Adrenal gland (tissue), 9 donors: ENCODE measurements at regions not wholly inside any gene's neighbourhood (a gene's known extent, or its start where the extent isn't known, plus 50 kb on each side); places are given as distances from the start of the nearest gene placed in this dataset.
A peak's percentile ranks its signal among the peaks of the same experiment; 100 is the strongest.

Experiments used
- DNase-seq, 7 donors: peaks; one replicate each; pipeline ENCODE4 v3.0.0-alpha.2; 2019 to 2020
- H3K27ac ChIP-seq, 5 donors: fragments of 200-600 bp; sonication (generic) in 4 of 5; 1 replicate in 3 of 5; 2 replicates in 2 of 5; pipeline versions ENCODE4 v1.5.1 to v1.8.0; 2016 to 2020; ENCODE audit warnings: mild to moderate bottlenecking in 1 of 5
- H3K27me3 ChIP-seq: fragments of 200-600 bp; 2 replicates; pipeline ENCODE4 v1.8.0; 2021
- H3K36me3 ChIP-seq, 2 donors: fragments of 200-600 bp; replicated peaks in 1 of 2; 1 replicate in 1 of 2; 2 replicates in 1 of 2; pipeline versions ENCODE4 v1.5.1 to v1.8.0; 2018 to 2022
- H3K4me1 ChIP-seq, 2 donors: fragments of 200-600 bp; replicated peaks in 1 of 2; 1 replicate in 1 of 2; 2 replicates in 1 of 2; pipeline versions ENCODE4 v1.5.1 to v1.8.0; 2018 to 2021
- H3K4me3 ChIP-seq, 4 donors: fragments of 200-600 bp; sonication (generic) in 3 of 4; one replicate each; pipeline ENCODE4 v1.5.1; 2016 to 2018
- H3K9me3 ChIP-seq, 3 donors: fragments of 200-600 bp; sonication (generic) in 1 of 3; replicated peaks in 1 of 3; 1 replicate in 2 of 3; 2 replicates in 1 of 3; pipeline versions ENCODE4 v1.5.1 to v1.8.0; 2016 to 2021
- CTCF ChIP-seq, 6 experiments: fragments of 450-650 bp in 4 of 6; fragments of 200-600 bp in 2 of 6; sonication (generic) in 1 of 6; IDR thresholded peaks; 1 replicate in 5 of 6; 2 replicates in 1 of 6; pipeline versions ENCODE4 v1.5.1 to v1.8.0; 2016 to 2021; ENCODE audit warnings: antibody characterized with exemption in 6 of 6, mild to moderate bottlenecking in 2 of 6, moderate library complexity in 1 of 6
- POLR2A ChIP-seq, 2 donors: fragments of 450-650 bp; IDR thresholded peaks; one replicate each; pipeline ENCODE4 v1.6.1; 2017; ENCODE audit warnings: antibody characterized with exemption in 2 of 2, mild to moderate bottlenecking in 2 of 2, moderate library complexity in 1 of 2
- WGBS, 4 donors: extraction: QIAGEN DNeasy Blood & Tissue Kit in 2 of 4; methylation state at CpG; one replicate each; pipeline versions ENCODE4 v1.1.5 to v1.1.7; 2013 to 2017; 5-methylcytosine and 5-hydroxymethylcytosine counted together
- intact Hi-C, 2 donors: fragments of 100-400 bp; cut with DNase I; formaldehyde crosslinking; loops; one replicate each; pipeline versions ENCODE4 v1.14.1 to v1.15.0; 2022 to 2023
- donor health status: healthy with polysubstance abuse.
- donor health status: Bipolar disorder and iron deficiency.
- donor health status: DM: yes; HTN: yes; CAD: no.
- donor health status: DM: no; HTN: no; CAD: no.
- donor health status: DM: no; HTN: no; CAD: no.

GRCh38 chr7:9250876-9251275, 817.5 kb downstream of the NXPH1 start:
- Histone ChIP-seq H3K27ac (no peak overlapping the region), H3K27me3 (no peaks in the 10 kb centered on the region), H3K4me3 (no peak overlapping the region), H3K9me3 (no peaks in the 10 kb centered on the region), H3K4me1 (no peaks in the 10 kb centered on the region), H3K36me3 (no peaks in the 10 kb centered on the region)
- WGBS, 4 donors, result 67 to 70% (median 69%) methylated on average over 1 to 4 of the region's 4 CpGs
- intact Hi-C loops, result no loop called here
- no peak for DNase-seq
- TF ChIP-seq CTCF (IDR thresholded peaks at IDR 0.05) (no peak), POLR2A (IDR thresholded peaks at IDR 0.05) (no peak)

- Histone ChIP-seq H3K27ac (no peak overlapping the region), H3K36me3 (no peaks in the 10 kb centered on the region), H3K9me3 (peaks cover 0 to 5% (median 0%) of the 10 kb centered on the region in 3 donors), H3K27me3 (no peaks in the 10 kb centered on the region), H3K4me3 (no peak overlapping the region), H3K4me1 (no peaks in the 10 kb centered on the region)
- intact Hi-C loops, result no loop called here
- TF ChIP-seq CTCF (IDR thresholded peaks at IDR 0.05) (peak in 1 of 6 experiments; percentile 23), POLR2A (IDR thresholded peaks at IDR 0.05) (no peak)
- DNase-seq, result peak in 1 of 7 donors; percentile 2
- 60 to 71% (median 62%) methylated on average over 3 of the region's 3 CpGs for WGBS, 4 donors
Measured at GRCh38 chr7:9264395-9264794, 831.0 kb downstream of the NXPH1 start.

GRCh38 chr7:9280088-9280487, 846.7 kb downstream of the NXPH1 start:
- H3K4me1 ChIP-seq, result no peaks in the 10 kb centered on the region

GRCh38 chr7:9283246-9283645, 849.8 kb downstream of the NXPH1 start:
- intact Hi-C loops, result no loop called here
- no peaks in the 10 kb centered on the region for H3K4me1 ChIP-seq
- no peak for DNase-seq
- H3K27me3 ChIP-seq, result no peaks in the 10 kb centered on the region
- no peak overlapping the region for H3K27ac ChIP-seq
- 46 to 87% (median 67%) methylated on average over 2 of the region's 2 CpGs for WGBS, 4 donors
- no peaks in the 10 kb centered on the region for H3K36me3 ChIP-seq
- TF ChIP-seq CTCF (IDR thresholded peaks at IDR 0.05) (no peak), POLR2A (IDR thresholded peaks at IDR 0.05) (no peak)
- H3K9me3 ChIP-seq, result no peaks in the 10 kb centered on the region
- H3K4me3 ChIP-seq, result no peak overlapping the region

More at GRCh38 chr7:9280088-9280487, 846.7 kb downstream of the NXPH1 start:
- DNase-seq, result no peak
- intact Hi-C loops, result no loop called here
- H3K27ac ChIP-seq, result no peak overlapping the region
- H3K36me3 ChIP-seq, result no peaks in the 10 kb centered on the region
- H3K27me3 ChIP-seq, result no peaks in the 10 kb centered on the region
- H3K9me3 ChIP-seq, result no peaks in the 10 kb centered on the region
- TF ChIP-seq POLR2A (IDR thresholded peaks at IDR 0.05), result no peak
- TF ChIP-seq CTCF (IDR thresholded peaks at IDR 0.05), result no peak
- no peak overlapping the region for H3K4me3 ChIP-seq
